ENCODE measurements at regions not wholly inside any gene's neighbourhood (a gene's known extent, or its start where the extent isn't known, plus 50 kb on each side); places are given as distances from the start of the nearest gene placed in this dataset.

GRCh38 chr3:77976079-77976478 lies 936.2 kb downstream of the ROBO2 start:
- no peak for TF ChIP-seq CTCF (IDR thresholded peaks at IDR 0.05)
- Histone ChIP-seq H3K4me1 (no peaks in the 10 kb centered on the region), H3K27me3 (no peaks in the 10 kb centered on the region), H3K27ac (no peak overlapping the region), H3K36me3 (no peaks in the 10 kb centered on the region), H3K9me3 (no peaks in the 10 kb centered on the region), H3K4me3 (no peak overlapping the region)
- intact Hi-C loops (cut with DNase I) = no loop called here
- no peak for DNase-seq (ENCODE audit: low spot score in 2 of 2)

- Histone ChIP-seq H3K36me3 (no peaks in the 10 kb centered on the region), H3K4me3 (no peak overlapping the region), H3K9me3 (no peaks in the 10 kb centered on the region), H3K27me3 (no peaks in the 10 kb centered on the region), H3K27ac (no peak overlapping the region), H3K4me1 (no peaks in the 10 kb centered on the region)
- intact Hi-C loops (cut with DNase I) = no loop called here
- no peak for DNase-seq (ENCODE audit: low spot score in 2 of 2)
- TF ChIP-seq CTCF (IDR thresholded peaks at IDR 0.05) = no peak
Measured at GRCh38 chr3:78003090-78003489, 963.2 kb downstream of the ROBO2 start.

GRCh38 chr3:78004571-78004970 lies 964.7 kb downstream of the ROBO2 start:
- no peaks in the 10 kb centered on the region for H3K36me3 ChIP-seq
- no peaks in the 10 kb centered on the region for H3K4me1 ChIP-seq
- TF ChIP-seq CTCF (IDR thresholded peaks at IDR 0.05) = no peak
- intact Hi-C loops (cut with DNase I) = no loop called here
- no peaks in the 10 kb centered on the region for H3K27me3 ChIP-seq
- H3K9me3 ChIP-seq = no peaks in the 10 kb centered on the region
- DNase-seq (ENCODE audit: low spot score in 2 of 2) = no peak
- no peak overlapping the region for H3K27ac ChIP-seq
- no peak overlapping the region for H3K4me3 ChIP-seq

- Histone ChIP-seq H3K36me3 (no peaks in the 10 kb centered on the region), H3K4me1 (no peaks in the 10 kb centered on the region), H3K9me3 (no peaks in the 10 kb centered on the region), H3K4me3 (no peak overlapping the region), H3K27ac (no peak overlapping the region), H3K27me3 (no peaks in the 10 kb centered on the region)
- DNase-seq (ENCODE audit: low spot score in 2 of 2) = no peak
- TF ChIP-seq CTCF (IDR thresholded peaks at IDR 0.05) = no peak
- intact Hi-C loops (cut with DNase I) = no loop called here
Measured at GRCh38 chr3:78013653-78014052, 973.8 kb downstream of the ROBO2 start.

GRCh38 chr3:78015856-78016255 lies 976.0 kb downstream of the ROBO2 start:
- Histone ChIP-seq H3K9me3 (no peaks in the 10 kb centered on the region), H3K36me3 (no peaks in the 10 kb centered on the region), H3K4me1 (no peaks in the 10 kb centered on the region), H3K4me3 (no peak overlapping the region), H3K27ac (no peak overlapping the region), H3K27me3 (no peaks in the 10 kb centered on the region)
- intact Hi-C loops (cut with DNase I) = no loop called here
- no peak for TF ChIP-seq CTCF (IDR thresholded peaks at IDR 0.05)
- no peak for DNase-seq (ENCODE audit: low spot score in 2 of 2)

- H3K9me3 ChIP-seq = no peaks in the 10 kb centered on the region
- no peak for TF ChIP-seq CTCF (IDR thresholded peaks at IDR 0.05)
- intact Hi-C loops (cut with DNase I) = no loop called here
Measured at GRCh38 chr3:78021710-78022109, 981.8 kb downstream of the ROBO2 start.

More at GRCh38 chr3:78021710-78022109, 981.8 kb downstream of the ROBO2 start:
- no peaks in the 10 kb centered on the region for H3K27me3 ChIP-seq
- DNase-seq (ENCODE audit: low spot score in 2 of 2) = no peak
- H3K36me3 ChIP-seq = no peaks in the 10 kb centered on the region
- no peak overlapping the region for H3K27ac ChIP-seq
- H3K4me3 ChIP-seq = no peak overlapping the region
- peaks cover 0 to 3% of the 10 kb centered on the region in 2 donors for H3K4me1 ChIP-seq
